Endothelial cell (in vitro differentiated cells): ENCODE measurements at regions not wholly inside any gene's neighbourhood (a gene's known extent, or its start where the extent isn't known, plus 50 kb on each side); places are given as distances from the start of the nearest gene placed in this dataset.

Experiments
- DNase-seq: peaks from one replicate; pipeline ENCODE4 v3.0.0; 2021; ENCODE audit warnings: low spot score
- H3K27ac Mint-ChIP-seq: one replicate; pipeline ENCODE4 v1.8.0; 2021; ENCODE audit warnings: mixed read lengths, inconsistent platforms; ENCODE audit not compliant: unreplicated experiment
- H3K27me3 Mint-ChIP-seq: one replicate; pipeline ENCODE4 v1.8.0; 2021; ENCODE audit warnings: mild to moderate bottlenecking, moderate library complexity, mixed read lengths, inconsistent platforms; ENCODE audit not compliant: unreplicated experiment
- H3K36me3 Mint-ChIP-seq: one replicate; pipeline ENCODE4 v1.8.0; 2021; ENCODE audit warnings: mild to moderate bottlenecking, low read depth, mixed read lengths, inconsistent platforms; ENCODE audit not compliant: unreplicated experiment
- H3K4me1 Mint-ChIP-seq: one replicate; pipeline ENCODE4 v1.8.0; 2021; ENCODE audit warnings: mild to moderate bottlenecking, mixed read lengths, inconsistent platforms; ENCODE audit not compliant: unreplicated experiment
- H3K4me3 Mint-ChIP-seq: one replicate; pipeline ENCODE4 v1.8.0; 2021; ENCODE audit warnings: mild to moderate bottlenecking, mixed read lengths, inconsistent platforms; ENCODE audit not compliant: unreplicated experiment
- H3K9me3 Mint-ChIP-seq: one replicate; pipeline ENCODE4 v1.8.0; 2021; ENCODE audit warnings: mixed read lengths, inconsistent platforms; ENCODE audit not compliant: unreplicated experiment
- CTCF ChIP-seq: fragments of 200-600 bp; sonication (generic); IDR thresholded peaks from one replicate; pipeline ENCODE4 v1.5.0; 2021; ENCODE audit warnings: antibody characterized with exemption; ENCODE audit not compliant: unreplicated experiment

GRCh38 chr22:47369431-47370015 is 607.1 kb downstream of the TBC1D22A start:
- Mint-ChIP-seq H3K36me3 (peaks cover 23% of the 10 kb centered on the region), H3K4me1 (peaks cover 2% of the 10 kb centered on the region), H3K9me3 (peaks cover 34% of the 10 kb centered on the region), H3K4me3 (no peak overlapping the region), H3K27me3 (peaks cover 12% of the 10 kb centered on the region), H3K27ac (no peak overlapping the region)
- no peak for DNase-seq
- no peak for TF ChIP-seq CTCF

- no peak overlapping the region for H3K4me3 Mint-ChIP-seq
- H3K4me1 Mint-ChIP-seq, result peaks cover 2% of the 10 kb centered on the region
- H3K27ac Mint-ChIP-seq, result no peak overlapping the region
- peaks cover 39% of the 10 kb centered on the region for H3K9me3 Mint-ChIP-seq
- no peak for DNase-seq
- peaks cover 11% of the 10 kb centered on the region for H3K27me3 Mint-ChIP-seq
- no peak for TF ChIP-seq CTCF
- peaks cover 23% of the 10 kb centered on the region for H3K36me3 Mint-ChIP-seq
These were observed 606.6 kb downstream of the TBC1D22A start for GRCh38 chr22:47369020-47369419.

GRCh38 chr22:47367993-47368945 is 605.8 kb downstream of the TBC1D22A start:
- peaks cover 11% of the 10 kb centered on the region for H3K27me3 Mint-ChIP-seq
- DNase-seq, result no peak
- H3K36me3 Mint-ChIP-seq, result peaks cover 23% of the 10 kb centered on the region
- H3K4me1 Mint-ChIP-seq, result peaks cover 2% of the 10 kb centered on the region
- H3K9me3 Mint-ChIP-seq, result peaks cover 40% of the 10 kb centered on the region
- no peak overlapping the region for H3K4me3 Mint-ChIP-seq
- TF ChIP-seq CTCF, result no peak
- no peak overlapping the region for H3K27ac Mint-ChIP-seq

- Mint-ChIP-seq H3K36me3 (peaks cover 19% of the 10 kb centered on the region), H3K4me3 (no peak overlapping the region), H3K27me3 (peaks cover 6% of the 10 kb centered on the region), H3K4me1 (peaks cover 2% of the 10 kb centered on the region), H3K27ac (no peak overlapping the region), H3K9me3 (peaks cover 32% of the 10 kb centered on the region)
- no peak for DNase-seq
- no peak for TF ChIP-seq CTCF
These were observed 604.7 kb downstream of the TBC1D22A start for GRCh38 chr22:47367107-47367690.
